Medulla oblongata (tissue), 1 donor: ENCODE measurements at regions not wholly inside any gene's neighbourhood (a gene's known extent, or its start where the extent isn't known, plus 50 kb on each side); places are given as distances from the start of the nearest gene placed in this dataset.
A peak's percentile ranks its signal among the peaks of the same experiment; 100 is the strongest.

Source experiments
- DNase-seq: peaks from one replicate; pipeline ENCODE4 v3.0.0-alpha.2; 2015; ENCODE audit errors: extremely low spot score

DNA sequence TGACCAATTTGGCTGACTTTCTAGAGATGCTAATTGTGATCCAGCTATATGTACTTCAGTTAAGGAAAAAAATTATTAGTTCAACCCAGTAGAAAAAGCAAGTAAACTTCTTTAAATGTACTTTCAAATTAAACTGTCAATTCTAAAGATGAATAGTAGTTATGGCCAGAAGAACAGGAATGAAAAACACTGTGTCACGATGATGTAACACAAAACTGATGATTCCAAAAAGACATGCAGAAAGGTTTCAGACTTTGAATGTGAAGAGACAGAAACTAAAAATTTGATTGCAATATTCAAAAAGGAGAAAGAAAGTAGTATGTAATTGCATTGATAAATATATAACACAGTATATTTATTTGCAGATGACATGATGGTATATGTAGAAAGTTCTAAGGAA is 127.3 kb upstream of the NR4A3 start:
- no peak for DNase-seq

DNA sequence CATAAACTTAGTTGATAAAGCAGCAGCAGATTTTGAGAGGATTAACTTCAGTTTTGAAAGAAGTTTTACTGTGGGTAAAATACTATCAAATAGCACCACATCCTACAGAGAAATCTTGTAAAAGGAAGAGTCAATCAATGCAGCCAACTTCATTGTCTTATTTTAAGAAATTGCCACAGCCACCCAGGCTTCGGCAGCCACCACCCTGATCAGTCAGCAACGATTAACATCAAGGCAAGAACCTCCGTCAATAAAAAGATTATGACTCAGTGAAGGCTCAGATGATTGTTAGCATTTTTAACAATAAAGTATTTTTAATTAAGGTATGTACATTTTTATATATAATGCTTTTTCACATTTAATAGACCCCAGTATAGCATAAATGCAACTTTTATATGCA is 122.3 kb upstream of the NR4A3 start:
- DNase-seq: no peak

DNA sequence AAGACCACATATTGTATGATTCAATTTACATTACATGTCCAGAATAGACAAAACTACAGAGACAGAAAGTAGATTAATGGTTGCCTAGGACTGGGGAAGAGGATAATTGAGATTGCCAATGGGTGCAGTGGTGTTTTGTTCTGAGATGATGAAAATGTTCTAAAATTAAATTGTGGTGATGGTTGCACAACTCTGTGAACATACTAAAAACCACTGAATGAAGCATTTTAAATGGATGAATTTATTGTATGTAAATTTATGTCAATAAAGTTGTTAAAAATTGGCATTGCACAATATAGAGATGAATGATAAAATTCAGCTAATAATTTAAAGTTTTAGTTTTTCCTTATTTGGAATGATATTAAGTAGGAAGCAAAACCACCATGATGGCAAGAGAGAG is 109.5 kb upstream of the NR4A3 start:
- DNase-seq: no peak

DNA sequence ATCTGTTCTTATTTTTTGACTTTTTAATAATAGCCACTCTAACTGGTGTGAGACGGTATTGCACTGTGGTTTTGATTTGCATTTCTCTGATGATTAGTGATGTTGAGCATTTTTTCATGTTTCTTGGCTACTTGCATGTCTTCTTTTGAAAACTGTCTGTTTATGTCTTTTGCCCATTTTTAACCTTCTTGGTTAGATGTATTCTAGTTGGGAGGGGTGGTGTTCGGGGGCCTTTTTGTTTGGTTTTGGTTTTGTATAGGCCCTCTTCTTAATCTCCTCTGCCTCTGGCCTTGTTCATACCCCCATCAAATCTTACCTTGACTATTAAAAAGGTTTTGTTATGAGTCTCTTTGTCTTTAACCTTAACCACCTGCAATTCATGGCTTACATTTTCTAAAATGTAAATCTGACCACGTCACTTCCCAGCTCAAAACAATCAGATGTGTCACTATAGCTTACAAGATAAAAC is 107.8 kb upstream of the NR4A3 start:
- DNase-seq: no peak

DNA sequence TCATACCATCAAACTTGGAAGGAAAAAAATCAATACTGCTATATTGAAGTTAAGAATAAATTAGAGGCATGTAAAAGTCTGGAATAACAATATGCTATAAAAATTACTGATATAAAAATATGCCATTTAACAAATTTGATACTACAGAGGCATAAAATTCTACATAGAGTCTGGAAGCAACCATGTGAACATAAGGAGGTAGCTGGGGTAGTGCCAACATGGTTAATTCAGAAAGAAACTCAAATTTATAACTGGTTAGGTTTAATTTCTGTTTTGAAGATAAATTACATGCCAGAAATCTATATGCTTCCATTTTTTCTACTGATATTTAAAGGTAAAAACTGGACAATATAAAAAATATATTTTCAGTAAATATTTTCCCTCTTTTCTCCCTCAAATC is 103.1 kb upstream of the NR4A3 start:
- DNase-seq: no peak

DNA sequence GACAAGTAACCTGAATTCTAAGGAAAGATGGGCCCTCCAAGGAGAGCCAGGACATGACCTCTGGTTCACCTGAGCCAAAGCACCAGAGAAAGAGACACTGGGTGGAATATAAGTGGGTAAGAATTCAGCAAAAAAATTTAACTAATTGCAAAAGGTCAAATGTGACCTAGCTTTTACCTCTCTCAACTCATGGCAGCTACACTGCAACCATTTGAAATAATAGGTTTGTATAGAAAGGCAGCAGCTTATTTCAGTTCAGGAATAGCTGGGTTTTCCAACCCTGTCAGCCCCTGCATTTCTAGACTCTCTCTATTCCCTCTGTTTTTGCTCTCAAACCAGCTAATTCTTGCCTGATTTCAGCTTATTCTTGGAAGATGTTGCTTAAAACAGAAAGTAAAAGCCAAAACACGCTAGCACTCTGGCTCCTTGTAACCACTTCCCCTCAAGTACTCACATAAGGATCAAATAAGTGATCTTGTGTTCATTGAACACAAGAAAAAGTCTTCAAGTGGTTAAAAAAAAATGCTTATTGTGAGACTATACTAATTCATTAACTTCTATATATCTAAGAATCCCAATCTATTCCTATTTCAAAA is 101.1 kb upstream of the NR4A3 start:
- DNase-seq: peak; percentile 54

DNA sequence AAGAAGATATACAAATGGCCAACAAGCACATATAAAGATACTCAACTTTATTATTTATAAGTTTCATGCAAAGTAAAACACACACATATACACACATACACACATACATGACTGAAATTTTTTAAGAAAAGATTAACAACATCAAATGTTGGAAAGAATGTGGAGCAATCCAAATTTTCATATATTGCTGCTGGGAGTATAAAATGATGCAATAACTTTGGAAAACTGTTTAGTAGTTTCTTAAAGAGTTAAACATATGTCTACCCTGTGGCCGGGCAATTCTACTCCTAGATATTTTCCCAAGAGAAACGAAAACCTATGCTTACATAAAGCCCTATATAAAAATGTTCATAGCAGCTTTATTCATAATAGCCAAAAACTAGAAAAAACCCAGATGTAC is 99.8 kb upstream of the NR4A3 start:
- no peak for DNase-seq

DNA sequence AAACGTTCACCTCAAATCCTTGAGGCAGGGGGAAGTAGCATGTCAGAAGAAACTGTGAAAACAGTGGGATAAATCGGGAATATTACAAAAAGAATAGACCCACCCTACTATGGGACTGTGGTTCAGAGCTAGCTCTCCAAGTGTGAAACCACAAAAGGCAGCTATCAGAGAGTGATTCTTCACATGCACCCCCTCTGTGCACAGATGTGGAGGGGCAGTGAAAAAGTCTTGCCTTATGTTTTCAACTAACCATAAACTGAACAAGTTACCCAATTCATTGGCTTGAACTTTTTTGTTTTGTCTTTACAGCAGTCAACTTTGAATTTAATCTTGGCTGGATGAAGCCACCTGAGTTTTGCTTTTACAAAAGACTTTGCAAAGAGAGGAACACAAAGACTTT is 98.8 kb upstream of the NR4A3 start:
- DNase-seq: no peak

DNA sequence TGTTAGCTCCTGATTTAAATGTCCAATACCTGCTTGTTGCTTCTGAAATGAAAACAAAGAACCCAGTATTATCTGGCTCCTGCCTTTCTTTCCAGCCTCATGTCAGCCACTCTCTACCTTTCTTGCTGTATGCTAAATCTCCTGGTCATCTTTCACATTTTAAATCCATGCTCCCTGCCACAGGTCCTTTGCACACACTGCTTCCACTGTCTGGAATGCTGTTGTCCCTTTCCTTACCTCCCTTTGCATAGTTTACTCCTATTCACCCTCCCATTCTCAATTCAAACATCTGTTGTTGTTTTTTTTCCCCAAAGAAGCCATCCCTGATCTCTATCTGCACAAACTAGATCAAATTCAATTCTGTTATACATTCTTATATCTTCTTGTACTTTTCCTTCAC is 97.0 kb upstream of the NR4A3 start:
- DNase-seq: no peak

DNA sequence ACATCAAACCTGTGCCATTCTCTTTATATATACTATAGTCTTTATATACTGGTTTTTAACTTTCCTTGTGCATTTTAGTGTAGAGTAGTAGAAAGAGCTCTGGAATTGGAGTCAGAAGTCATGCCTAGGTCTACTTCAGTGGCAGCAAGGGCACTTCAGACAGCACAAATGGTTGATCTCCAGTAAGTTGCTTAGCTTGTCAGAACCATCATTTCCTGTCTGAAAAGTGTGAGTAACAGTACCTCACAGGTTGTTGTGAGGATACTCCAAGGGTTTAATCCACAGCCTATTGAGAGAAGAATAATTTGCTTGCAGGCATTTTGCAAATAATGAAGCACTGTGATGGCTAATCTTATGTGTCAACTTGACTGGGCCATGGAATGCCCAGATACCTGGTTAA is 95.8 kb upstream of the NR4A3 start:
- no peak for DNase-seq

DNA sequence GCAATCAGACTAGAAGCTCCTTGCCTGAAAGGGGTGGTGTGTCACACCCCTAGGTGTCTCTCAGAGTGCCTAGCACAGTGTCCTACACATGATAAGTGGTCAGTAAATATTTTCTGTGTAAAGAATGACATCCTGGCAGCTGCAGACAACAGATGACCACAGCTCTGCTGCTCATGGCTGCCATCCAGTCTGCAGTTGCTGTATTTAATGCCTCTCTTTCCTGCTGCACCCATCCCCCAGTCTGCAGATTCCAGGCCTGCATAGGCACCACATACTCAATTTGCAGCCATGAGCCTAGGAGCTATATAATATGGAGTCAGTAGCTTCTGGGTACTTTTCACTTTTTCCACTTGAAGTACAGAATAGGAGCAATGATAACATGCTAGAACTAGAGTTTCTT is 94.9 kb upstream of the NR4A3 start:
- no peak for DNase-seq

DNA sequence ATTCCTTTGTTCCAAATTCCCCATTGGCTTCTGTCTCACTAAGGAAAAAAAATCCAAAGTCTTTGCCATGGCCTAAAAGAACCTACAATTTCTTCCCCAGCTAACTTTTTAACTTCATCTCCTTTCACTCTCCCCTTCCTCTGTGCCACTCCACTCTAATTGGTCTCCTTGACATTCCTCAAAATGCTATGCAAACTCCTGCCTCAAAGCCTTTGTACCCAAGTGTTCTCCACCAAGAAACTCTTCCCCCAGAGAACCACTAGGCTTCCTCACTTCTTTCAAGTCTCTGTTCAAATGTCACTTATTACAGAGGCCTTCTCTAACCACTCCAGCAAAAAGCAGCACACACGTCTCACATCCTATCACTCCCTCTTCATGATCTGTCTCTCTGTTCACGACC is 91.6 kb upstream of the NR4A3 start:
- no peak for DNase-seq

DNA sequence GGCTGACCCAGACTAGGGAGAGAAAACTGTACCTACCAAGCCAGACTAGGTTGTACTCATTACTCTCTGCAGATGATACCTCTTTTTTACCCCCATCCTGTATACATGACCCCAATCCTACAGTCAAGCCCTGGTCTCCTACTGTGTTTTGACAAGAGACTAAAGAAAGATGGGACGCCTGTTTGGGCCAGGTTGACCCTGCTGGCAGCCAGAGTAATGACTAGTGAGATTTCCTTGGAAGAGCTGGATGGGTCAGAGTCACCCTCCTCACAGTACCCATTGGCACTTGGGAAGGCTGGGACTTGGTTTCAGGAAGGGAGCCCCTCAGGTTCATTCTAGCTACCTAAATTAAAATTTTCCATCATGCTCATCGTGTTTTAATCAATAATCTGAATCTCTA is 89.7 kb upstream of the NR4A3 start:
- DNase-seq: no peak

DNA sequence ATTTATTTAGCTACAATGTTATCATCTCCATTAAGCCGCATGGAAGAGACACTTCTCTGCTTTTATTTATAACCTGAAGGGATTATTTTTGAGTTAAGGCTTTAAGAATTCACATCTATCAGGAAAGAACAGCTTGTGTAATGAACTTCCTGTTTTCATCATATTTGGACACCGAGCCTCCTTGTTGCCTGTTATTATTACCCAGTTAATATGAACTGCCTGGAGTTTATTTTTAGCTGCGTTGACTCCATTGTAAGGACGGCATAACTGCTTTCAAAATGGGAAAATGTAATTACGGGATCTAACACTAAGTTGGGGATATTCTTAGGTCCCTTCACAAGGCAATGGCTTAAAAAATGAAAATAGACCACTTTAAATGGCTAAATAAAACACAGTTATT is 89.0 kb upstream of the NR4A3 start:
- DNase-seq: peak; percentile 8

DNA sequence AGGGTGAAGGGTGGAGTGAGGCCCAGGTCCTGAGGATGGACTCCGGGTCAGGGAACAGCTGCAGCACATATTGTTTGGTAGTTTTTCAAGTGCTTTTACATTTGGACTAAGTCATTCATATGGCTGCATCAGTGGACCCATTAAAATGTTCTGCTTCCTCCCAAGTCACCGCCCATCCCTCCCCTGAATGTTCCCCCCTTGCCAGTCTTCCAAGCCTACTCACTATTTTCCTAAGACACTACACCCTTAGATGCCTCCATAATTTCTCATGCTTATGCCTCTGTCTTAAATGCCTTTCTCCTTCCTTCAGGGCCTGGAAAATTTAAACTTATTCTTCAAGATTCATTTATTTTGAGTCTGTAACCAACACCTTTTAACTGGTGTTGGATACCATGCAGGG is 86.6 kb upstream of the NR4A3 start:
- DNase-seq: no peak

DNA sequence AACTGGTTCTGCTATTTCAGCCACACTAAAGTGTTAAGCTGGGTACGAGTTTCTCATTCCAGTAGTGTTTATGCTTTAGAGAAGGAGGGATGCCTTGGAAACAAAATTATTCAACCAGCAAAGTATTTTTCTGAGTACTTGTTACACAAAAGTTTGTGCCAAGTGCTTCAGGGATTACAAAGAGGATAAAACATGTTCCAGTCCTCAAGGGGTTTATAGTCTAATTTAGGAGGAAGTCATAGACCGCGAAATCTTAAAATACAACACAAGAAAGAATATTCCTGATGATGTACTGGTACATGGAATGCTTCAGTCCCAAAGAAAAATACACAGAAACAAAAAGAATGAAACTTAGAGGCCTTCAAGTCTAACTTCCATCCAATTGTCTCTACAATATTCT is 85.4 kb upstream of the NR4A3 start:
- DNase-seq: no peak

DNA sequence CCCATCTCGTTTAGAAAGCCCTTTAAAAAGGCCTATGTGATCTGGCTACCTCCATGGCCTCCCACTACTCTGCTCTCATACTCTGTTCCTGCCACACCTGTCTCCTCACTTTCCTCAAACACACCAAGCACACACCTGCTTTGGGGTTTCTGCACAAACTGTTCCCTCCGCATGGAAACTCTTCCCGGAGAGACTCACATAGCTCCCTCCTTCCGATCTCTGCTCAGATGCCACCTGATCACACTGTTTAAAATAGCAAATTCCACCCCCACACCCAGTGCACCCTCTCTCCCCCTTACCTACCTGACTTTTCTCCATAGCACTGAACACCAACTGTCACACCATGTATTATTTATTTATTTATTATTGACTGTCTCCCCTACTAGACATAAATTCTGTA is 84.0 kb upstream of the NR4A3 start:
- no peak for DNase-seq

DNA sequence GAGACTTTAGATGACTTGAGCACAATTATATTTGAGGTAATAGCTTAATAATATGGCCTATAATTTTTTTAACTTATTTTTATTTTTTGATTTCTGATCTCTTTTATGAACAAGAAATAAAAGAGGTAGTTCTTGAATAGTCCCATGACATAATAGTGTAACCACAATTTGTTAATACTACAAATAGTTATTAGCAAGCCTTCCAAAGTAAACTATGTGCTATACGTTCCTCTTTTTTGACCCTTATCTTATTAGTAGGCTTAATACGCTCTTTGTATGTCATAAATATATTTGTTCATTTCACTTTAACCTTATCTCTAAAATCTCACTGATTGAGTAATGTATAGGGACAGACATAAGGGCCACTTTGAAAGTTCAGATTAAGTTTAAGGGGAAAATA is 78.7 kb upstream of the NR4A3 start:
- DNase-seq: no peak

DNA sequence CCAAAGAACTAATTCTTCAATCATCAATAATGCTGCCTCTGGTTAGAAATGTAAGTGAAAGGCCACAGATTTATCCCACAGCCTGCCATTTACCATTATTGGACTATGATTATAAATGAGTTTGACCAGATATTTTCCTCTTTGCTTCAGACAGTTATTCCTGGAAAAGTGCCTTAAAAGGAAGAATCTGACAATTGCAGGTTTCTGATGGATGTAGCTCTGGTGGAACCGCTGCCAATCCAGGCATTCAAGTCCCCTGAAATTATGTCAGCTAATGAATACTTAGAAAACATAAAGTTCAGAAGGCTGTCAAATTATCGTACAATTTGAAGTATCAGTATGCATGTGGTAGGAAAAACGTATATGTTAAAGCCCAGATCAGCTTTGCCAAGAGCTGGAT is 78.2 kb upstream of the NR4A3 start:
- DNase-seq: no peak

DNA sequence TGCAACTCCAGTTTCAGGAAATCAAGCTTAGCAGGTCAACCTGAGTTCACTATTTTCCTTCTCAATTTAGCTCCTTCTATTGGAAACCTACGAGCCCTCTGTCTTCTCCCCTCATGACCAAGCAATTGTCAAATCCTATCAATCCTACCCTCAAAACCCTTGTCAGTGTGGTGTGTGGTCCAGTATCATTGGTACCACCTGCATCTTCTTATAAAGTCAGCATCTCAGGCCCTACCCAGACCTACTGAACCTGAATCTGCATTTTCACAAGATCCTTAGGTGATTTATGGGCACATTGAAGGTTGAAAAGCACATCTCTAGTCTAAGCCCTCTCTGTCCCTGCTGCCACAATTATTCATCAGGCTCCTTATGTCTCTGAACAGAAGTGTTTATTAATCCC is 77.6 kb upstream of the NR4A3 start:
- no peak for DNase-seq

DNA sequence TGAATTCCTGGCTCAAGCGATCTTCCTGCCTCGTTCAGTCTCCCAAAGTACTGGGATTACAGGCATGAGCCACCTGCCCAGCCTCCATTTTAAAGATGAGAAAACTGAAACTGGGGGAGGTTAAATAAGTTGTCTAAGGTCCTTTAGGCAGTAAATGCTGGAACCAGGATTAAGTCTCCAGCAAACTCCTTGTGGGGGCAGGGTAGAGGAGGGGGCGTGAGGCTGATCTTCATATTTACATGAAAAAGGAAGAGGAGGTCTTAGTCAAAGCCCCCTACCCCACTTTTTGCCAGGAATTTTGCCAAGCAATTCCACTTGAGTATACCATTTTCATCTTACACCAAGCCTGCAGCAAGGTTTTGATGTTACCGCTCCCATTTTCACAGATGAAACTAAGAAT is 76.6 kb upstream of the NR4A3 start:
- DNase-seq: no peak

DNA sequence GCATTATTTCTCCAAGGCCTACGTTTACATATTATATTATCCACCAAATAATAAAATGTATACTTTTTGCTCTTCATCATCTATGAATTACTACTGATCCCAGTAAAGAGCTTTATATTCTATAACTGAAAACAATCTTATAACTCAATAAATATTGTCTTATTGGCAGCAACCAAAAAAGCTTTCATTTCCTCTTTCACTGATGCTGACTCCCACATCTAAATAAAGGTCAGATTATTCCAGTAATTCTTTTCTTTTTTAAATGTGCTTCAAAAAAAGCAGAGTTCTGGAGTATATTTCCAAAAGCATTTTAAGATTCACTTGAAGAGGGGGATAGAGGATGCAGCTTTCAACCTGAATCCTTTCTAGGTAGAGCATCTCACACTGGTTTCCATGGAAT is 75.3 kb upstream of the NR4A3 start:
- no peak for DNase-seq

DNA sequence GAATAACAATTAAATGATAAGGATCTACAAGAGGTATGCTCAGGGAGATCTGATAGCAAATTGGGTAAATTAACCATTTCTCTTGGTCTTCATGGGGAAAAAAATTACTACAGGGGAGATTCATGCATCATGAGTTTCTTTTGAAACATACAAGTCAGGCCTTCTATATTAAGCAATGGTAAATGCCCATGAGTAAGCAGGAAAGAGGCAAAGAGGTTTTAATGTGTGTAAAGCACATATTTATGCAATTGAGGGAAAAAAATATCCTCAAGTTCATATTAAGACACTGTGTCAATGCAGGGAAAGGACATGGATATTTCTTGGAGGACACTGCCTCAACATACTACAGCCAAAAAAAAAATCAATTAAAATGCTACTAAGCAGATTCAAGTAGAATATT is 73.4 kb upstream of the NR4A3 start:
- DNase-seq: no peak

DNA sequence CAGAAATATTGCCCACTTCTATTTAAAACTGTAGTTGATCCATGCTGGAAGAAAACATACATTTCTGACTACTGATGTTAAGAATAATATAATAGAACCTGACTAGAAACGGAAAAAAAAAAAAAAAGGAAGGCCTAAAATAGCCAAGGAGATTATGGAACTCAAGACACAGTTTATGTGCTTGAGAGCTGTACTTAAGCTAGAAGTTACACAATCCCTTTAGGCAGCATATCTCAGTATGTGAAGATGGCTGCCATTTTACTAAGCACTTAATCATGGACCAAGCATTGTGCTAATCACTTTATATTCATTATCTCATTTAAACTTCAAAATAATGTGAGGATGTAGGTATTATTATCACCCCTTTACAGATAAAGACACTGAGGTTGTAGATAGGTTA is 73.0 kb upstream of the NR4A3 start:
- DNase-seq: peak; percentile 12

DNA sequence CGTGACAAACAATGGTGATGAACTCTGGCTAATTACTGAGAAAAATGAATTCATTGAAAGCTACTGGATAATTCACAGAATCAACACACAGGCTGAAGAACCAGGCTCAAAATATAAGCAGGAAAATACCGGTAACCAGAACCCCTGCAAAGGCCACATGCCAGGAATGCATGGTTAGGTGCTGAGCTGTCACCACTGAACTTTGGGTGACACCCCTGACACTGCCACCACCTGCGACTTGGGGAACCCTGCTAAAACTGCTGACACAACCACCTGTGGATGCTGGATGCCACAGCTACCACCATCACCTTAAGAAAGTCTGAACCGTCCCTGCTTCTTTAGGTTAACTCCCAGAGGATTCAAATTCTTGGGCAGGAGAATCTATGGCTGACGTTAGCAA is 72.0 kb upstream of the NR4A3 start:
- no peak for DNase-seq
